ENCODE measurements at regions not wholly inside any gene's neighbourhood (a gene's known extent, or its start where the extent isn't known, plus 50 kb on each side); places are given as distances from the start of the nearest gene placed in this dataset.

- Histone ChIP-seq H3K9me3 (ENCODE audit: insufficient read depth, low read depth, low read length) (no peaks in the 10 kb centered on the region), H3K4me1 (ENCODE audit: insufficient read depth, low read length) (peaks cover 6% of the 10 kb centered on the region), H3K27ac (ENCODE audit: low read depth, low read length) (no peak overlapping the region), H3K27me3 (ENCODE audit: insufficient read depth, low read length) (no peaks in the 10 kb centered on the region), H3K4me3 (ENCODE audit: insufficient read depth, low read depth, low read length) (no peak overlapping the region), H3K4me2 (ENCODE audit: low read length) (no peak overlapping the region), H3K9ac (ENCODE audit: low read length) (no peak overlapping the region), H2AFZ (ENCODE audit: low read depth, low read length) (no peak overlapping the region), H4K20me1 (ENCODE audit: insufficient read depth, low read length) (peaks cover 79% of the 10 kb centered on the region), H3K36me3 (ENCODE audit: insufficient read depth, low read length) (peaks cover 10% of the 10 kb centered on the region), H3K79me2 (ENCODE audit: insufficient read depth, low read length) (peaks cover 50% of the 10 kb centered on the region)
- DNase-seq (ENCODE audit: low read depth) (no peak), FAIRE-seq (no peak)
- Mint-ChIP-seq H3K4me3 (ENCODE audit: unreplicated experiment) (no peak overlapping the region), H3K4me1 (ENCODE audit: low read depth, unreplicated experiment) (peaks cover 5% of the 10 kb centered on the region), H3K36me3 (ENCODE audit: low read depth, unreplicated experiment) (peaks cover 16% of the 10 kb centered on the region), H3K9me3 (ENCODE audit: unreplicated experiment) (no peaks in the 10 kb centered on the region), H3K27ac (ENCODE audit: unreplicated experiment) (no peak overlapping the region), H3K27me3 (ENCODE audit: low read depth, unreplicated experiment) (peaks cover 3% of the 10 kb centered on the region)
- no peak for TF ChIP-seq EZH2 (IDR thresholded peaks at IDR 0.05; ENCODE audit: insufficient read depth, low read length)
- TF ChIP-seq, protein P1, sequence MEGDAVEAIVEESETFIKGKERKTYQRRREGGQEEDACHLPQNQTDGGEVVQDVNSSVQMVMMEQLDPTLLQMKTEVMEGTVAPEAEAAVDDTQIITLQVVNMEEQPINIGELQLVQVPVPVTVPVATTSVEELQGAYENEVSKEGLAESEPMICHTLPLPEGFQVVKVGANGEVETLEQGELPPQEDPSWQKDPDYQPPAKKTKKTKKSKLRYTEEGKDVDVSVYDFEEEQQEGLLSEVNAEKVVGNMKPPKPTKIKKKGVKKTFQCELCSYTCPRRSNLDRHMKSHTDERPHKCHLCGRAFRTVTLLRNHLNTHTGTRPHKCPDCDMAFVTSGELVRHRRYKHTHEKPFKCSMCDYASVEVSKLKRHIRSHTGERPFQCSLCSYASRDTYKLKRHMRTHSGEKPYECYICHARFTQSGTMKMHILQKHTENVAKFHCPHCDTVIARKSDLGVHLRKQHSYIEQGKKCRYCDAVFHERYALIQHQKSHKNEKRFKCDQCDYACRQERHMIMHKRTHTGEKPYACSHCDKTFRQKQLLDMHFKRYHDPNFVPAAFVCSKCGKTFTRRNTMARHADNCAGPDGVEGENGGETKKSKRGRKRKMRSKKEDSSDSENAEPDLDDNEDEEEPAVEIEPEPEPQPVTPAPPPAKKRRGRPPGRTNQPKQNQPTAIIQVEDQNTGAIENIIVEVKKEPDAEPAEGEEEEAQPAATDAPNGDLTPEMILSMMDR (IDR thresholded peaks at IDR 0.05; ENCODE audit: insufficient read depth, low read depth, low read length), result no peak
Measured at GRCh38 chr19:5285955-5286354, 54.7 kb downstream of the PTPRS start.

DNA sequence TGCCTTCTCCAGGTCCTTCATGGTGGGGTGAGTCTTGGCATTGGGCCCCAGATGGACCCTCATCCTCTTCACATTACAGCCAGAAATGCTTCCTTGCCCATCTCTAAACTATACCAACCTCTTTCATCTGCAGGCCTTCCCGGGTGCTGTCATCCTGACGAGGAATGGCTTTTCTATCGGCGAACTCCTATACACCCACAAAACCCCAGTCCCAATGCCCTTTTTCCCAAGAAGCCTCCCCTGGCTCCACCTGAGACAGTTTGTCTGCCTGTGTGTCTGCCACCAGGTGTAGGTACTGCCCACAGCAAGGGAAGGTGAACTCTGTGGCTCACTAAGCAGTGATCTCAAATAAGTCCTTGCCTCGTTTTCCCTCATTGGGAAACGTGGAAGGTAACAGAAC, 55.3 kb downstream of the PTPRS start:
- Mint-ChIP-seq H3K27me3 (ENCODE audit: low read depth, unreplicated experiment) (peaks cover 3% of the 10 kb centered on the region), H3K27ac (ENCODE audit: unreplicated experiment) (no peak overlapping the region), H3K4me1 (ENCODE audit: low read depth, unreplicated experiment) (peaks cover 5% of the 10 kb centered on the region), H3K36me3 (ENCODE audit: low read depth, unreplicated experiment) (peaks cover 19% of the 10 kb centered on the region), H3K4me3 (ENCODE audit: unreplicated experiment) (no peak overlapping the region), H3K9me3 (ENCODE audit: unreplicated experiment) (no peaks in the 10 kb centered on the region)
- no peak overlapping the region for H3K4me3 ChIP-seq (ENCODE audit: insufficient read depth, low read depth, low read length)
- peaks cover 73% of the 10 kb centered on the region for H4K20me1 ChIP-seq (ENCODE audit: insufficient read depth, low read length)
- peaks cover 43% of the 10 kb centered on the region for H3K79me2 ChIP-seq (ENCODE audit: insufficient read depth, low read length)
- H3K9me3 ChIP-seq (ENCODE audit: insufficient read depth, low read depth, low read length), result no peaks in the 10 kb centered on the region
- H3K4me1 ChIP-seq (ENCODE audit: insufficient read depth, low read length), result peaks cover 6% of the 10 kb centered on the region
- DNase-seq (ENCODE audit: low read depth) (no peak), FAIRE-seq (no peak)
- TF ChIP-seq EZH2 (IDR thresholded peaks at IDR 0.05; ENCODE audit: insufficient read depth, low read length), result no peak
- TF ChIP-seq, protein P1 (IDR thresholded peaks at IDR 0.05; ENCODE audit: insufficient read depth, low read depth, low read length), result no peak
- H3K36me3 ChIP-seq (ENCODE audit: insufficient read depth, low read length), result peaks cover 10% of the 10 kb centered on the region
- no peak overlapping the region for H3K4me2 ChIP-seq (ENCODE audit: low read length)
- H3K27ac ChIP-seq (ENCODE audit: low read depth, low read length), result no peak overlapping the region
- H3K9ac ChIP-seq (ENCODE audit: low read length), result no peak overlapping the region
- H2AFZ ChIP-seq (ENCODE audit: low read depth, low read length), result no peak overlapping the region
- H3K27me3 ChIP-seq (ENCODE audit: insufficient read depth, low read length), result no peaks in the 10 kb centered on the region

DNA sequence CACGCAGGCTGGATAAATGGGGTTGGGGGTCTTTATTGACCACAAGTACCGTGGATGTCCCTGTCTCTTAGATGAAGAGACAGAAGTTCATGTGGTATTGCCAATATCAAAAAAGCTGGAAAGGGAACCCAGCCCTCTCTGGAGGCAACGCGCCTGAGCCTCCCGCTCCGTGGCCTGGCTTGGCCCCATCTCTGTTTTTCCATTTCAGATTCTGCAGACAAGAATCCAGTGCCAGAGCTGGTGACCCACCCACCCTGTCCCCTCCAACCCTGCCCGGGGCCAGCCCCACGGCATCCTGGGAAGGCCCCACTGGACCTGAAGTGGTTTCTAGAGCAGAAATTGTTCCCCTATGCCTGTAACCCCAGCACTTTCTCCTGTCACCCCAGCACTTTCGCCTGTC, 57.7 kb downstream of the PTPRS start:
- H3K9me3 ChIP-seq (ENCODE audit: insufficient read depth, low read depth, low read length), result no peaks in the 10 kb centered on the region
- no peak for DNase-seq (ENCODE audit: low read depth)
- no peak overlapping the region for H3K27ac ChIP-seq (ENCODE audit: low read depth, low read length)
- H3K4me2 ChIP-seq (ENCODE audit: low read length), result no peak overlapping the region
- Mint-ChIP-seq H3K27ac (ENCODE audit: unreplicated experiment) (no peak overlapping the region), H3K4me3 (ENCODE audit: unreplicated experiment) (no peak overlapping the region), H3K27me3 (ENCODE audit: low read depth, unreplicated experiment) (no peaks in the 10 kb centered on the region), H3K9me3 (ENCODE audit: unreplicated experiment) (no peaks in the 10 kb centered on the region), H3K36me3 (ENCODE audit: low read depth, unreplicated experiment) (peaks cover 20% of the 10 kb centered on the region), H3K4me1 (ENCODE audit: low read depth, unreplicated experiment) (peaks cover 5% of the 10 kb centered on the region)
- peaks cover 49% of the 10 kb centered on the region for H4K20me1 ChIP-seq (ENCODE audit: insufficient read depth, low read length)
- no peaks in the 10 kb centered on the region for H3K27me3 ChIP-seq (ENCODE audit: insufficient read depth, low read length)
- no peak overlapping the region for H3K9ac ChIP-seq (ENCODE audit: low read length)
- peaks cover 6% of the 10 kb centered on the region for H3K4me1 ChIP-seq (ENCODE audit: insufficient read depth, low read length)
- no peak for FAIRE-seq
- no peak overlapping the region for H3K4me3 ChIP-seq (ENCODE audit: insufficient read depth, low read depth, low read length)
- H3K36me3 ChIP-seq (ENCODE audit: insufficient read depth, low read length), result peaks cover 10% of the 10 kb centered on the region
- H3K79me2 ChIP-seq (ENCODE audit: insufficient read depth, low read length), result peaks cover 19% of the 10 kb centered on the region
- TF ChIP-seq, protein P1 (IDR thresholded peaks at IDR 0.05; ENCODE audit: insufficient read depth, low read depth, low read length), result no peak
- TF ChIP-seq EZH2 (IDR thresholded peaks at IDR 0.05; ENCODE audit: insufficient read depth, low read length), result no peak
- no peak overlapping the region for H2AFZ ChIP-seq (ENCODE audit: low read depth, low read length)

Measured in astrocyte (in vitro differentiated cells and primary cell).